ENCODE measurements at regions not wholly inside any gene's neighbourhood (a gene's known extent, or its start where the extent isn't known, plus 50 kb on each side); places are given as distances from the start of the nearest gene placed in this dataset.
A peak's percentile ranks its signal among the peaks of the same experiment; 100 is the strongest.

DNA sequence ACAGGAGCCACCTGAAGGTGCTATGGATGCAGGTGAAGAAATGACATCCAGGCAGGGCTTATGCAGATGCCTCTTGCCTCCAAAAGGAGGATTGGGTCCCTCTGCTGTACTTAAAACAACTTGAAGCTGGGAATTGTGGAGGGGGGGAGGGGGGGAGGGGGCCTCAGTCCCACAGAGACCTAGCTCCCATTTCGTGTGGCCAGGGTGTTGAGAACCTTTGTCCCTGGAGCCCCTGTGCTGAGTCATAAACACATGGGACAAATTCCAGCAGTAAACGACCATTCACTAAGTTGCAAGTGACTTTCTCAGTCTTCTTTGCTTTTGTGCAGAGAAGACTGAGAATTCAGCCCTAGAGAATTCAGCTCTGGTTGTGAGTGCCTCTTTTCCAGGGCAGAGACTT is 96.5 kb upstream of the PODXL start:
- H3K4me3 ChIP-seq: no peak overlapping the region
- TF ChIP-seq, protein P1, sequence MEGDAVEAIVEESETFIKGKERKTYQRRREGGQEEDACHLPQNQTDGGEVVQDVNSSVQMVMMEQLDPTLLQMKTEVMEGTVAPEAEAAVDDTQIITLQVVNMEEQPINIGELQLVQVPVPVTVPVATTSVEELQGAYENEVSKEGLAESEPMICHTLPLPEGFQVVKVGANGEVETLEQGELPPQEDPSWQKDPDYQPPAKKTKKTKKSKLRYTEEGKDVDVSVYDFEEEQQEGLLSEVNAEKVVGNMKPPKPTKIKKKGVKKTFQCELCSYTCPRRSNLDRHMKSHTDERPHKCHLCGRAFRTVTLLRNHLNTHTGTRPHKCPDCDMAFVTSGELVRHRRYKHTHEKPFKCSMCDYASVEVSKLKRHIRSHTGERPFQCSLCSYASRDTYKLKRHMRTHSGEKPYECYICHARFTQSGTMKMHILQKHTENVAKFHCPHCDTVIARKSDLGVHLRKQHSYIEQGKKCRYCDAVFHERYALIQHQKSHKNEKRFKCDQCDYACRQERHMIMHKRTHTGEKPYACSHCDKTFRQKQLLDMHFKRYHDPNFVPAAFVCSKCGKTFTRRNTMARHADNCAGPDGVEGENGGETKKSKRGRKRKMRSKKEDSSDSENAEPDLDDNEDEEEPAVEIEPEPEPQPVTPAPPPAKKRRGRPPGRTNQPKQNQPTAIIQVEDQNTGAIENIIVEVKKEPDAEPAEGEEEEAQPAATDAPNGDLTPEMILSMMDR (IDR thresholded peaks at IDR 0.05): no peak
- no peak for DNase-seq (ENCODE audit: low spot score)
- no peak overlapping the region for H3K27ac ChIP-seq

DNA sequence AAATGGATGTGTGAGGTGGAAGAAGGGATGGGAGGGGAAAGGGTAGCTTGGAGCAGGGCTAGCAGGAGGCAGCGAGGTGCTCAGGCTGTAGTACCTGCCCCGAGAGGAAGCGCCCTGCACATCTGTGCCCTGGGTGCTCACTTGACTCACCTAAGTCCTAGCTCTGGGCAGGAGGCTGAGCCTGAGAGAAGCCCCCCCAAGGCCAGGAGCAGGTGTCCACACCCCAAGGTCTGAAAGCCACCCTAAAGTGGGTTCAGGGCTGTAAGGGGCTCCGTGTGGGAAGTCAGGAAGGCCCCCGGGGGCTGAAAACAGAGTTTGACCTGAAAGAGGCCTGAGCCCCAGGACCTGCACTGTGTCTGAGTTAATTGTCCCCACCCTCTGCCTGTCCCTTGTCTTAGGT is 95.8 kb upstream of the PODXL start:
- H3K27ac ChIP-seq: no peak overlapping the region
- no peak for DNase-seq (ENCODE audit: low spot score)
- TF ChIP-seq, protein P1 (IDR thresholded peaks at IDR 0.05): no peak
- H3K4me3 ChIP-seq: no peak overlapping the region

DNA sequence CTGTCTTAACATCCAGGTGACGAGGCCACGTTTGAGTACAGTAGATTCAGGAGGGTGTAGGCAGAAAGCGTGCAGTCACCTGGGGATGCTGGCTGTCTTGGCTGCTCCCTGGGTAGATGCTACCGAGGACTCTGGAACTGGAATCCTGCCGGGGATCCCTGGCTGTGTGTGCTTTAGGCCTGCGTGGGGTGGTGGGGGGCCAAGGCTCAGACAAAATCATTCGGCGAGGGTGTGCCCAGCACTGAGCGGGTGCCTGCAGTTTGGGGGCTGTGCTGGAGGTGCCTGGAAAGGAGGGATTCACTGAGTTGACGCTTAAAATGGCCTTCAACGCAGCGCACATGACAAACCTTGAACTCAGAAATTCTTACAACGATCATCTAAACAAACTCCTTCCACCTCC is 93.5 kb upstream of the PODXL start:
- no peak for DNase-seq (ENCODE audit: low spot score)
- Histone ChIP-seq H3K4me3 (no peak overlapping the region), H3K27ac (peak overlapping the region in 1 of 2 donors; percentile 61)
- TF ChIP-seq, protein P1 (IDR thresholded peaks at IDR 0.05): no peak

DNA sequence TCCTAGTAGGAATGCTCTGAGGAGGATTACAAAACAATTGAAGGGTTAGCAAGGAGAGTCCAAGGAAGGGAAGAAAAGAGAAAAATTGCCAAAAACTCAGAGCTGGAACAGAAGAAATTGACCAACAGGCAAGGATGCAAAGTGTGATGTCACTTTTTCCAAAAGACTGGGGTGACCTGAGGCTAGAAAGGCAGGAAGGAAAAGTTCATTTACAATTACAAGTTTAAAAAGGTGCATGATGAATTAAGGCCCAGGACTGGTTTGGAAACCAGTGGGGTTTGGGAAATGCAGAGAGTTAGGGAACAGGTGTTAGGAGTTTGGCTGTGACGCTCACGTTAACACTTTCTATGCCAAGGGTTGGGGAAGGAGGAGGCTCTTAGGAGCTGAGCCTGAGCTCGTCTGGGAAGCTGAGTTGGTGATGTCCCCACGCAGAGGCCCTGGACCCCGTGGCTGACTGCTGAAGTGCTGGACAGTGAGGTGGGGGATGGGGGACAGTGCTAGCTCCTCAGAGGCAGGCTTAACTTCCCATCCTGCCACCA is 92.6 kb upstream of the PODXL start:
- Histone ChIP-seq H3K4me3 (no peak overlapping the region), H3K27ac (peak overlapping the region in 1 of 2 donors; percentile 61)
- TF ChIP-seq, protein P1 (IDR thresholded peaks at IDR 0.05): no peak
- DNase-seq (ENCODE audit: low spot score): no peak

DNA sequence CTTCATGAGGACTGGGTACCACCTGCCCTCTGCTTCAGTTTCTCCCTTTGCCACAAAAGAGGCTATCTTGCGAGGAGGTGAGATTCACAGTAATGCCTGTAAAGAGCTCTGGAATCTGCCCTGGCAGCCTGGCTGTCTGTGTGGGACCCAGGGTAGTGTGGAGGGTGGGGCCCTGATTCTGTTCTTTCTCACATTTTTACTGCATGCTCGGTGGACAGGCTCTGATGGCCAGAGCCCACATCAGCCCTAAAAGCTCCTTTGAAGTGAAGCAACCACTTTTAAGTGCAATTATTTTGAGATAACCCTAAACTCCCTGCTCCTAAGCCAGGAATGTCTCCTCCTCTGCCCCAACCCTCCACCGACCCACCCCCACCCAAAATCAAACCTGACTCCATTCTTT is 92.1 kb upstream of the PODXL start:
- H3K4me3 ChIP-seq: no peak overlapping the region
- DNase-seq (ENCODE audit: low spot score): no peak
- TF ChIP-seq, protein P1 (IDR thresholded peaks at IDR 0.05): no peak
- peak overlapping the region in 1 of 2 donors; percentile 36 for H3K27ac ChIP-seq

DNA sequence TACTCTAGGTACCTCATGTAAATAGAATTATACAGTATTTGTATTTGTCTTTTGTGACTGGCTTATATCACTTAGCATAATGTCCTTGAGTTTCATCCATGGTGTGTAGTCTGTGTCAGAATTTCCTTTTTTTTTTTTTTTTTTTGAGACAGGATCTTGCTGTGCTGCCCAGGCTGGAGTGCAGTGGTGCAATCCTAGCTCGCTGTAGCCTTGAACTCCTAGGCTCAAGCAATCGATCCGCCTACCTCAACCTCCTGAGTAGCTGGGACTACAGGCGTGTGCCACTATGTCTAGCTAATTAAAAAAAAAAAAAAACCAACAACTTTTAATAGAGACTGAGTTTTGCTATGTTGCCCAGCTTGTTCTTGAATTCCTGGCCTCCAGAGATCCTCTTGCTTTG is 89.8 kb upstream of the PODXL start:
- no peak overlapping the region for H3K4me3 ChIP-seq
- TF ChIP-seq, protein P1 (IDR thresholded peaks at IDR 0.05): no peak
- H3K27ac ChIP-seq: no peak overlapping the region
- no peak for DNase-seq (ENCODE audit: low spot score)

DNA sequence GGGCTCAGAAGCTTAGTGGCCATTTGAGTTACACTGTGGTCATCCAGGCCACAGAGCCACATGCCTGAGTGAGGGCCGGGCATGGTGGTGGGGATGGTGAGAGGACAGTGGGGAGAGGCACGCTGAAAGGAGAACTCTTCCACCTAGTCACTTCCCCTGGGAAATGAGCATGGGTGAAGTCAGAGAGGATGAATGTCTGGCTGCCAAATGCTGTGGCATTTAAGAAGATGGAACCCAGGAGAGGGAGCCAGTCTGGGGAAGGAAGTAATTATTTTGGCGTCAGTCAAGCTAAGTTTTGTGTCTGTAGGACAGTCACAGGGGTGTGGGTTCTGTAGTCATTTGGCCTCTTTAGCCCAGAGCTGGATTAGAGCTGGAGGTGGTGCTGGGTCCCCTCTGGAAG is 86.0 kb upstream of the PODXL start:
- Histone ChIP-seq H3K4me3 (no peak overlapping the region), H3K27ac (no peak overlapping the region)
- DNase-seq (ENCODE audit: low spot score): no peak
- TF ChIP-seq, protein P1 (IDR thresholded peaks at IDR 0.05): no peak

Data from coronary artery (tissue), 2 donors.